ENCODE measurements at regions not wholly inside any gene's neighbourhood (a gene's known extent, or its start where the extent isn't known, plus 50 kb on each side); places are given as distances from the start of the nearest gene placed in this dataset.

DNA sequence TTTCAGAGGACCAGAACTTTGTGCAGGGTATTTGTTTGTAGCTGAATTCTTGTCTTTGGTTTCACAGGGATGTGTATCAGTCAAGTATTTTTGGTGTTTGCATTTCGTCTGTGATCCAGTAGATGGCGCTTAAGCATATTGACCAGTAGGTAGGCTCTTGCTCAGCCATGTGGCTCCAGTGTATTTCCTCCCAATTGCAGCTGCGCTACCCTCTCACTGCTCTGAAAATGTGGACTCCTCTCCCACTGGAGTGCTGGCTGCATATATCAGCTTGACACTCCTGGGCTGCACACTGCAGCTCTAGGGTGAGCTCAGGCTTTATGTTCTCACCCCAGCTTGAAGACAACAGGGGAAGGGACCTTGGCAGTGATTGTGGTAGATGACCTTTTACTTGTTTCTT, 1264.3 kb upstream of the ALCAM start:
- peak; percentile 31 for TF ChIP-seq CTCF (IDR thresholded peaks at IDR 0.05; ENCODE audit: low read depth, low read length)
- H3K4me3 ChIP-seq (replicated peaks in 1 of 2; ENCODE audit: low read depth in 2 of 2, low read length in 2 of 2): no peak overlapping the region
- DNase-seq (ENCODE audit: low read depth in 2 of 2): peak; percentile 50 to 62

DNA sequence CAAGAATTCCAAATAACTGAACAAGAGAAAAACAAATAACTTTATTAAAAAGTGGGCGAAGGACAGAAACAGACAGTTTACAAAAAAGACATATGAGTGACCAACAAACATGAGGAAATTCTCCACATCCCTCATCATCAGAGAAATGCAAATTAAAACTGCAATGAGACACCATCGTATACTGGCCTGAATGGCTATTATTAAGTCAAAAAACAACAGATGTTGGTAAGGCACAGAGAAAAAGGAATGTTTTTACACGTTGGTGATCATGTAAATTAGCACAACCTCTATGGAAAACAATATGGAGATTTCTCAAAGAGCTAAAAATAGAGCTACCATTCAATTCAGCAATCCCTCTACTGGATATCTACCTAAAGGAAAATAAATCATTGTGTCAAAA, 1260.4 kb upstream of the ALCAM start:
- H3K4me3 ChIP-seq (replicated peaks in 1 of 2; ENCODE audit: low read depth in 2 of 2, low read length in 2 of 2): no peak overlapping the region
- no peak for DNase-seq (ENCODE audit: low read depth in 2 of 2)
- TF ChIP-seq CTCF (IDR thresholded peaks at IDR 0.05; ENCODE audit: low read depth, low read length): no peak

- no peak for DNase-seq (ENCODE audit: low read depth in 2 of 2)
- TF ChIP-seq CTCF (IDR thresholded peaks at IDR 0.05; ENCODE audit: low read depth, low read length): no peak
- H3K4me3 ChIP-seq (replicated peaks in 1 of 2; ENCODE audit: low read depth in 2 of 2, low read length in 2 of 2): no peak overlapping the region
These were observed 1258.2 kb upstream of the ALCAM start for GRCh38 chr3:104108522-104108921.

- H3K4me3 ChIP-seq (replicated peaks in 1 of 2; ENCODE audit: low read depth in 2 of 2, low read length in 2 of 2): no peak overlapping the region
- DNase-seq (ENCODE audit: low read depth in 2 of 2): no peak
- TF ChIP-seq CTCF (IDR thresholded peaks at IDR 0.05; ENCODE audit: low read depth, low read length): no peak
These were observed 1240.2 kb upstream of the ALCAM start for GRCh38 chr3:104126463-104126862.

DNA sequence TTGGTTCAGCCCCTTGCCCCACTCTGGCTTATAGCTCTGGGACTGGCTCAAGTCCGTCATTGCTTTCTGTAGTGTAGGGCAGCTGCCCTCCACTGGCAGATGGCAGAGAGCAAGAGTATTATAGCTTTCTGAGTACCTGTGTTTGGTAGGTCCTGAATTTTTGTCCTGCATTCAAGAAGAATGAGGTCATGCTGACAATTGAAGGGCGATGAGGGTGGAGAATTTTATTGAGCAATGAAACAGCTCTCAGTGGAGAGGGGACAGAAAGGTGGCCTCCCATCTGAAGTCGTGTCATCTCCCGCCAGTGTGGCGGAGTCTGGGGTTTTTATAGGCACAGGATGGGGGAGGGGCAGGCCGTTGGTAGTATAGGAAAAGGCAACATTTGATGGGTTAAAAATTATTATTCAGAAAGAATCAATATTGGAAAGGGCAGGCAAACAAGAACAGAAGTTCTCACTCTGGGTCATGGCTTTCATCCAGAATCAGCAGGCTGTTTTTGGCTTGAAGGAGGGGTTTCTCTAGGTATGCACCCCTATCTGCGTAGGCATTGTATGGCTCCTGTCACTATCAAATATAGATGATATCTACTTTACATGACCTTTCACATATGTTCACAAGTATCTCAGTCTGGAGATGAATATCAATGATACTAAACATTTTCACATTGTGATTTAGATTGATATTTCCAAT, 1239.7 kb upstream of the ALCAM start:
- no peak for TF ChIP-seq CTCF (IDR thresholded peaks at IDR 0.05; ENCODE audit: low read depth, low read length)
- no peak overlapping the region for H3K4me3 ChIP-seq (replicated peaks in 1 of 2; ENCODE audit: low read depth in 2 of 2, low read length in 2 of 2)
- DNase-seq (ENCODE audit: low read depth in 2 of 2): no peak

DNA sequence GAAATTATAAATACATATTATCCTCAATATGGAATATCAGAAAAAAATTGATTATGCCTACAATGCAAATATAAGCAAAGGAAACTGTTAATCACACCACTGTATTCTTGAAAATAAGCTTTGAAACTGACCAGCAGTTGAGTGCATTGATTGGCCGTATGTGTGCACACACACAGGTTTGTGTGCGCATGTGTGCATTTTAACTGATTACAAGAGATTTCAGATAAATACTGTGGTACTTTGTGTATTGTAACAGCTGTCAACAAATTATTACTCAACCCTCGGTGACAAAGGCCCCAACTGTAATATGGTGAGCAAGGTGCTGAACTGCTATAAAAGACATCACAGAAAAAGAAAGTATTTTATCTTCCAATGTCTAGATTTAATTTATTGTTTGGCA, 1238.9 kb upstream of the ALCAM start:
- H3K4me3 ChIP-seq (replicated peaks in 1 of 2; ENCODE audit: low read depth in 2 of 2, low read length in 2 of 2): no peak overlapping the region
- TF ChIP-seq CTCF (IDR thresholded peaks at IDR 0.05; ENCODE audit: low read depth, low read length): no peak
- no peak for DNase-seq (ENCODE audit: low read depth in 2 of 2)
